GM18502 (cell line): ENCODE measurements at regions not wholly inside any gene's neighbourhood (a gene's known extent, or its start where the extent isn't known, plus 50 kb on each side); places are given as distances from the start of the nearest gene placed in this dataset.
"Not testable (repeated sequence)": the region's sequence is repeated elsewhere in the genome, so short reads cannot be mapped to it uniquely, and the experiment has no call there.

ENCODE experiments used
- ATAC-seq: cut with Tn5 transposase; IDR thresholded peaks from one replicate; pipeline ENCODE4 v1.9.1; 2021; ENCODE audit warnings: mild to moderate bottlenecking; ENCODE audit not compliant: unreplicated experiment, poor library complexity

- ATAC-seq, result no peak
These were observed 80.0 kb downstream of the GALR1 start for GRCh38 chr18:77329651-77330050.

DNA sequence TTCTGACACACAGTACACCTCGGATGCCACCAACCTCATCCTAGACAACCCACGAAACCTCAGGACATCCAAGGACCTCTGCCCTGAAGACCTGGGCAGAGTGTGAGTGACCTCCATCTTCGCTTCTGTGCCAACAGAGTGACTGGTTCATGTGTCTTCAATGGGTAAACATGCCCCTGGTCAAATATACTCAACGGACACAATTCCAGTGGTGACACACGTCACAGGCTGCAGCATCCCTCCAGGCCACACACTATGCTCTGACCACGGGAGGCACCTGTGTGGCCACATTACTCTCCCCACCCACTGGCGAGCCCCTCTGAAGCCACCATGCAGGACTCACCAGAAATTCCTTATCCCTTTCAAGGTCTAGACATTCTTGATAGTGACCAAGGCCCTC is 85.2 kb downstream of the GALR1 start:
- ATAC-seq, result no peak

DNA sequence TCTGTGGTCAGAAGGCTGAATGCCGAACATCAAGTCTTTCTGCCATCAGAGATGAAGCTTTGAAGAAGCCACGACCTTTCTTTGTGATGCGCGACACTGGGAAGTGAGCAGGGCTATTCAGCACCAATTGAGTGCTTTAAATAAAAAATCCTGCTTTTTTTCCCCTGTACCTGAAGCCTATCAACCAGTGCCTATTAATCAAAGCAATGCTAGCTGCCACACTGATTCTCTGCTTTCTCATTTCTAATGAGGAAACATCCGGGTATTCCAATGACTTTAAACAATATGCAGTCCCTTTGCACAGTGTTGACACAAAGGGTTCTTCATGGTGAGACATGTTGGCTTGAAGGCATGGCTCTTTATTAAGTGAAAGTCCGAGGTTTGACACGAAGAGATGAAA is 88.0 kb downstream of the GALR1 start:
- ATAC-seq, result no peak

- no peak for ATAC-seq
These were observed 89.4 kb downstream of the GALR1 start for GRCh38 chr18:77339093-77339492.

- no peak for ATAC-seq
These were observed 90.0 kb downstream of the GALR1 start for GRCh38 chr18:77339623-77340022.

- ATAC-seq, result no peak
These were observed 91.2 kb downstream of the GALR1 start for GRCh38 chr18:77340815-77341214.

DNA sequence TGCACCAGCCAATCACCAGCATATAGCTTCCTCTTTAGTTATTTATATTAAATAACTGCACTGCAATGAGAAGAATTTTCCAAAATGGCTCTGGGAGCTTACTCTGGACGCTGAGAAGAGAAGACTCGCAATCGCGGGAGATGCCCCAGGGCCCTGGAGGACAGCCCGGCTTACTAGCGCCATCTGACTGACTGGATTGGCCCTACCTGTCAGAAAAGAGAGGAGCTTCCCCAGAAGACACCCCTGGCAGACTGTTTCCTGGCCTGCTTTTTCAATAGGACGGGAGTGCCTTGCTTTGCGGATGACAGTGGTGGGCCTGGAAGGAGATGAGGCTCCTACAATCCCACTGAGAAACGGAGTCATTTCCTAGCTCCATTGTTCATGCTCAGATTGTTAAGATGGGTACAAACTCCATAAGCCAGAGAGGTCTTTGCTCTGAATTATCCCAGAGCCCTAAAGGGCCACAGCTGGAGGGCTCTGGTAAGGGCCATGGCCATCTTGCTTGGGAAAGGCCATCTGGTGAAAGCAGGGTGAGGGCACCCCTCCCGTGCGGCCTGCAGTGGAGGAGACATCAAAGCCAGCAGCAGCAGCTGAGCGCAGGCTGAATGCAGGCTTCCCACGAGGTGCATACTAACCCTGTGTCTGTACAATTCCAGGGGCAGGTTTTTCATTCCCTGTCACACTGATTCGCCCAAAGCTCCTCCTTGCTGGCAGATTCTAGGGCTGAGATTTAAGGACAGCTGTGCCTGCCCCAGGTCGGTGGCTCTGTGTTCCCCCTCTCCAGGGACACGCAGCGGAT is 92.1 kb downstream of the GALR1 start:
- no peak for ATAC-seq

DNA sequence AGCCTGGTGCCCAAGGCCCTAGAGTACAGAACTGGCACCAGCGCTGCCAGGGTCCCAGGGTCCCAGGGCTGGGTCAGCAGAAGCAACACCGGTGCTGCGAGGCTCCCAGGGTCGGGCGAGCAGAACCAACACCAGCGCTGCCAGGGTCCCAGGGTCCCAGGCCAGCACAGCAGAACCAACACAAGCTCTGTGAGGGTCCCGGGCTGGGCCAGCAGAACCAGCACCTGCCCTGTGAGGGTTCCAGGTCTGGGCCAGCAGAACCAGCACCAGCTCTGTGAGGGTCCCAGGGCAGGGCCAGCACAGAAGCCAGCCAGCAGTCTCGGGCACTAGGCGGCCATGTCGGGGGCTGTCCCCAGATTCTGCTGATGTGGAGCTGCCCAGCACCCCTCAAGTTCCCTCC is 93.1 kb downstream of the GALR1 start:
- ATAC-seq, result no peak

- no peak for ATAC-seq
These were observed 94.3 kb downstream of the GALR1 start for GRCh38 chr18:77343846-77344510.

GRCh38 chr18:77344786-77345500 is 95.3 kb downstream of the GALR1 start:
- no peak for ATAC-seq

GRCh38 chr18:77346208-77346810 is 96.7 kb downstream of the GALR1 start:
- no peak for ATAC-seq

GRCh38 chr18:77353349-77353748 is 103.7 kb downstream of the GALR1 start:
- not testable (repeated sequence) for ATAC-seq

- peak; percentile 36 for ATAC-seq
These were observed 110.1 kb downstream of the GALR1 start for GRCh38 chr18:77359561-77360314.

GRCh38 chr18:77360315-77361190 is 110.9 kb downstream of the GALR1 start:
- peak; percentile 81 for ATAC-seq

GRCh38 chr18:77361382-77361781 is 111.7 kb downstream of the GALR1 start:
- no peak for ATAC-seq

- no peak for ATAC-seq
These were observed 116.0 kb downstream of the GALR1 start for GRCh38 chr18:77365667-77366066.

DNA sequence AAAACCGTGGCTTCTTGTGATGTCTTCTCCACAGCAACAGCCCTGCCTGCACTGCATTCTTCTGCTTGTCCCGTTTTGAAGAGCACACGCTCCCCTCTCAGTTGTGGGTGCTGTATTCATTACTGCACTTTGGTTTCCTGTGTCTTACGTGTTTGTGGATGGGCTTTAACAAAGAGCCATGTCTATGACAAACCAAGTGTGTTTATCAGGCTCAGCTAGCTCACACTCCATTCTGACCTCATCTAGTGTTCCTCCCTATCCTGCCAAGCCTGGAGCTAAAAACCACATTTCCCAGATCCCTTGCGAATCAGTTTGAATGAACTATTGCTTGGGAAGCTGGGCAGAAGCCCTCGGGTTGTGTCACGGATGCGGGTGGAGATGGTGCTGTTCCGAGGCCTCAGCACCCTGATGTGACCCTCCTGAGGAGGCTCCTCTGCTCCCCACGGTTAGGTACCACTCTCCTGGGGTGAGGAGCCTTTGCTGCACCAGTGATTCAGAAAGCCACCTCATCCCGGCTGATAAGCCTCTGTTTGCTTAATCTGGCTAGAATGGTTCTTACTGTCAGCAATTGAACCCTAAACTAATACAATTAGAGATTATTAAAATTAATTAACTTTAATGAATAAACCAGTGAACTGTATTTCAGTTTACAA is 116.5 kb downstream of the GALR1 start:
- no peak for ATAC-seq

DNA sequence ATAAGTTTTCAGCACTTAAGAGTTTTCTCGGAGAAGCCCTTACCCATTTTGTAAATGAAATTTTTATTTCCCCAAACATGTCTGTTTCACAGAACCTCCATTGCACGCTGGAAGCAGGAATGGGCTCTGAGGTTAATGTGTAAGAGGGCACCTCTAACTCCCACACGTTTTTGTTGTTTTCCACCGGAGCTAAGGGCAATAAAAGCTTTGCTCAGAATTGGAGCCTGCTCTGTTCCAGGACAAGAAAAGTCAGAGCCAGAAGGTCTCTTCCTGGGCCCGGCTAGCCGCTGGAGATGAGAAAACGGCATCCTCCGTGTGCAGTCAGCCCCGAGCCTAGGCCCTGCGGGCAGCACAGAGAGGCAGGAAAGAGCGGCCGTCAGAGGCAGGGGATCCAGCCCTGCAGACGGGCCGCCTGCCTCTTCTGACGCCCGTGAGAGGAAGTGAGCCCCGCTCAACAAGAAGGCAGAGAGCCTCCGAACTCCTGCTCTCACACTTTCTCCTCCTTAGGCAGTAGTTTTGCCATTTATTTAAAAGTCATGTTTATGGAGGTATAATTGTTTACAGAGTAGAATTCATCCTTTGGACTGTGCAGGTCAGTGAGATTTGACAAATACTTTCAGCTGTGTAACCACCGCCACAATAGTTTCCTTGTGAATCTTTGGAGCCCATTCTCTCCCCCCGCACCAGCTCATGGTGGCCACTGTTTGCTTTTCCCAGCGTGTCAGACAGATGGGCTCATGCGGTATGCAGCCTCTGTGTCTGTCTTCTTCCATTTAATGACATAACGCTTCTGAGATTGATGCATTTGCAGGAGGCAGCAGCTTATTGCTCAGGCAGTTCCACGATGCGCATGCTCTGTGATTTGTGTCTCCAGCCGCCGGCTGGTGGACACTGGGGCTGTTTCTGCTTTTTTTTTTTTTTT is 117.3 kb downstream of the GALR1 start:
- no peak for ATAC-seq
